ENCODE measurements at regions not wholly inside any gene's neighbourhood (a gene's known extent, or its start where the extent isn't known, plus 50 kb on each side); places are given as distances from the start of the nearest gene placed in this dataset.
"Not testable (repeated sequence)": the region's sequence is repeated elsewhere in the genome, so short reads cannot be mapped to it uniquely, and the experiment has no call there.

DNA sequence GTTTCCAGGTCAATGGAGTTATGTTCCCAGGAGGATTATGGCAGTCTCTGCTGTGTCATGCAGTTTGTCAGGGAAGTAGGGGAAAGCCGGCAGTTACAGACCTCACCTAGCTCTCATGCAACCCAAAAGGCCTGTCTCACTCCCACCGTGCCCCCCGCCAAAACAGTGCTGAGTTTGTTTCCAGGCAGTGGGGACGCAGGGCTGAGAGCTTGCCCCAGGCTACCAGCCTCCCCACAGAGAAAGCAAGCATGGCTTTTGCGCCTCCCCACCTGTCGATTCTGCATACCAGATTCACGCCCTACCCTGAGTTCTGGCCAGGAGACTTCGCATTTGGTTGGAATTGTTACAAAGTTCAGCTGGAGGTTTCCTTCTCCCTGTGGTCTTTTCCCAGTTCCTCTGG lies 383.9 kb downstream of the PCDH11X start:
- H2AK9ac ChIP-seq (replicated peaks; ENCODE audit: low read depth, low read length, poor library complexity); H3K27ac ChIP-seq (ENCODE audit: insufficient read depth, low read length); BruUV-seq (replicated peaks); H4K5ac ChIP-seq (ENCODE audit: low read depth, low read length); H2BK15ac ChIP-seq (ENCODE audit: low read depth, low read length); ATAC-seq (ENCODE audit: low read depth); H3K4me3 ChIP-seq (ENCODE audit: insufficient read depth, low read depth, low read length); H3K23ac ChIP-seq (ENCODE audit: low read depth, low read length); POLR2A ChIA-PET (ENCODE audit: unreplicated experiment); H4K8ac ChIP-seq (ENCODE audit: low read depth in 2 of 2, low read length in 2 of 2); DNase-seq; H3K56ac ChIP-seq (ENCODE audit: extremely low read depth, insufficient read depth, low read length); H3K9me3 ChIP-seq (ENCODE audit: control insufficient read depth, insufficient read depth, low read length); H3K9ac ChIP-seq (ENCODE audit: low read depth, low read length); H4K20me1 ChIP-seq (ENCODE audit: insufficient read depth, low read length); H3K4ac ChIP-seq (ENCODE audit: low read depth, low read length); H3K9me1 ChIP-seq (ENCODE audit: insufficient read depth, low read length); H3K18ac ChIP-seq (ENCODE audit: low read depth, low read length); H2AK5ac ChIP-seq (ENCODE audit: low read depth, low read length); CTCF ChIA-PET; H3K14ac ChIP-seq (replicated peaks; ENCODE audit: low read depth, low read length); H4K91ac ChIP-seq (ENCODE audit: insufficient read depth, low read depth, low read length); intact Hi-C loops (cut with micrococcal nuclease); H2AFZ ChIP-seq (replicated peaks; ENCODE audit: low read length, poor library complexity); H3K27me3 ChIP-seq (ENCODE audit: control insufficient read depth, insufficient read depth, low read length); H2BK20ac ChIP-seq (ENCODE audit: low read depth, low read length); H3K4me2 ChIP-seq (ENCODE audit: low read depth, low read length); H2BK5ac ChIP-seq (ENCODE audit: low read depth, low read length, poor library complexity, severe bottlenecking); in situ Hi-C loops (cut with MboI; ENCODE audit: low sequenced_read_pairs); dilution Hi-C loops (cut with HindIII; ENCODE audit: low sequenced_read_pairs, unreplicated experiment); H3K4me1 ChIP-seq (ENCODE audit: control insufficient read depth, insufficient read depth, low read length); H3K36me3 ChIP-seq (ENCODE audit: control insufficient read depth, insufficient read depth, low read length); H3K79me1 ChIP-seq (ENCODE audit: low read depth in 1 of 2, low read length in 2 of 2); H2BK120ac ChIP-seq (ENCODE audit: low read depth, low read length): not testable (repeated sequence)
- no CpG with 5 or more reads among the region's 8 CpGs for WGBS, 2 experiments (ENCODE audit: extremely low coverage in 2 of 2, insufficient read length in 1 of 2)
